Stimulated activated CD4-positive, alpha-beta T cell treated with anti-CD3 and anti-CD28 coated beads, Interleukin-2, amount 100 ng/mL, for 4 hours (primary cell): ENCODE measurements at regions not wholly inside any gene's neighbourhood (a gene's known extent, or its start where the extent isn't known, plus 50 kb on each side); places are given as distances from the start of the nearest gene placed in this dataset.

Experiments used
- DNase-seq: peaks from one replicate; pipeline ENCODE4 v3.0.0-alpha.2; 2020; ENCODE audit warnings: low read depth

GRCh38 chr20:57060407-57061050, 205.9 kb downstream of the BMP7 start:
- no peak for DNase-seq

GRCh38 chr20:57061051-57061900, 205.2 kb downstream of the BMP7 start:
- DNase-seq: no peak

GRCh38 chr20:57062241-57062640, 204.2 kb downstream of the BMP7 start:
- no peak for DNase-seq

- no peak for DNase-seq
These were observed 203.7 kb downstream of the BMP7 start for GRCh38 chr20:57062696-57063270.

GRCh38 chr20:57064836-57065235, 201.6 kb downstream of the BMP7 start:
- no peak for DNase-seq

GRCh38 chr20:57065646-57066045, 200.8 kb downstream of the BMP7 start:
- no peak for DNase-seq

- DNase-seq: no peak
These were observed 200.1 kb downstream of the BMP7 start for GRCh38 chr20:57066126-57066900.

GRCh38 chr20:57069442-57069841, 197.0 kb downstream of the BMP7 start:
- DNase-seq: no peak

- DNase-seq: no peak
These were observed 196.1 kb downstream of the BMP7 start for GRCh38 chr20:57070296-57070695.

GRCh38 chr20:57071283-57071731, 195.1 kb downstream of the BMP7 start:
- DNase-seq: no peak

- no peak for DNase-seq
These were observed 194.4 kb downstream of the BMP7 start for GRCh38 chr20:57071954-57072583.

- DNase-seq: no peak
These were observed 193.0 kb downstream of the BMP7 start for GRCh38 chr20:57073402-57073801.

GRCh38 chr20:57074386-57074785, 192.1 kb downstream of the BMP7 start:
- DNase-seq: no peak

GRCh38 chr20:57075181-57075580, 191.3 kb downstream of the BMP7 start:
- DNase-seq: no peak

- DNase-seq: no peak
These were observed 190.8 kb downstream of the BMP7 start for GRCh38 chr20:57075603-57076002.

- DNase-seq: no peak
These were observed 190.2 kb downstream of the BMP7 start for GRCh38 chr20:57076152-57076652.

GRCh38 chr20:57076951-57077350, 189.5 kb downstream of the BMP7 start:
- DNase-seq: no peak

- DNase-seq: no peak
These were observed 188.3 kb downstream of the BMP7 start for GRCh38 chr20:57078116-57078515.

- no peak for DNase-seq
These were observed 187.1 kb downstream of the BMP7 start for GRCh38 chr20:57079031-57080005.

- DNase-seq: no peak
These were observed 185.6 kb downstream of the BMP7 start for GRCh38 chr20:57080796-57081195.
